Femur (tissue), 1 donor: ENCODE measurements at regions not wholly inside any gene's neighbourhood (a gene's known extent, or its start where the extent isn't known, plus 50 kb on each side); places are given as distances from the start of the nearest gene placed in this dataset.
A peak's percentile ranks its signal among the peaks of the same experiment; 100 is the strongest.
"Not testable (repeated sequence)": the region's sequence is repeated elsewhere in the genome, so short reads cannot be mapped to it uniquely, and the experiment has no call there.

ENCODE experiments used
- DNase-seq: peaks from one replicate; pipeline ENCODE4 v3.0.0-alpha.2; 2017

GRCh38 chr3:147675761-147676160 lies 266.6 kb downstream of the ZIC1 start:
- DNase-seq = no peak

GRCh38 chr3:147680837-147681483 lies 271.8 kb downstream of the ZIC1 start:
- DNase-seq = no peak

DNA sequence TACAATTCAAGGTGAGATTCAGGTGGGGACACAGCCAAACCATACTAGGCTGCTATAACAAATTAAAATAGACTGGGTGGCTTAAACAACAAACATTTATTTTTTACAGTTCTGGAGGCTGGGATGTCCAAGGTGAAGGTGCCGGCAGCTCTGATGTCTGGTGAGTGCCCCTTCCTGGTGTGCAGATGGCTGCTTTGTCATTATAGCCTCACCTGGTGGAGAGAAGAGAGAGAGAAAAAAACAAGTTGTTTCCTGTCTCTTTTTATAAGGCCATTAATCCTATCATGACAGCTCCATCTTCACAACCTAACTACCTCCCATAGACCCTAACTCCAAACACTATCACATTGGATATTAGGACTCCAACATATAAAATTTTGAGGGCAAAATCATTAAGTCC lies 279.7 kb downstream of the ZIC1 start:
- no peak for DNase-seq

GRCh38 chr3:147699175-147699838 lies 290.1 kb downstream of the ZIC1 start:
- DNase-seq = no peak

GRCh38 chr3:147701195-147701594 lies 292.0 kb downstream of the ZIC1 start:
- peak; percentile 53 for DNase-seq

DNA sequence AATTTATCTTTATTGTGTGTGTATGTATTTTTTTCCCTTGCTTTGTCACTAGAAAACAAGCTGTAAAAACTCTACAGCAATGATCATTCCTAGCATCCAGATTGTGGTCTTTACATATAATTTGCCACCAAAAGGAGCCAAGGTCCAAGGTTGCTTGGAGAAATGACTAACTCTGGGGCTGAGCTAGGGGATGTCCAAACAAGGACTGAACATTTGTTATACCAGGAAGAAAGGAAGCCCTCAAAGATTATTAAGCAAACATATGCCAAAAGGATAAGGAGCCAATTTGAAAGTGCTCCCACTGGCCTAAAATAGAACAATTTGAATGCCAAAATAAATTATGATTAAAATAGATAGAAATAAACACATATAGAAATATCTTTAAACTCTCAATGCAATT lies 293.3 kb downstream of the ZIC1 start:
- no peak for DNase-seq

DNA sequence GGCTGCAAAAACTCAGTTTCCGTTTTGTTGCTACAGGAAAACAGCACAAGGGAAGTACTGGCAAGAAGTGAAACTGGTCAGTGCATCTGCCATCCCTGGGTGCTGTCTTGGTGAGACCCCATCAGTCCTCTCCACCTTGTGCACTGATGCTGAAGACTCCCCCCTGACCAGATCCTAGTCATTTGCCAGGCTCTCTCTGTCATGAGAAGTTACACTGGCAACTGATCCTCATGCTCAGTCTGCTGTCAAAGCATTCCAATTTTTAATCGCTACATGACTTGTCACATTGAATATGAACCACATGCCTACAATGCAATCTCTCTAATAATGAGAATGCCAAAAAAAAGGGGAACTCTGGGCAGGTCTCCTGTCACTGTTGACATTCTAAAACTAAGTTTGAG lies 296.5 kb downstream of the ZIC1 start:
- no peak for DNase-seq

GRCh38 chr3:147710753-147711152 lies 301.6 kb downstream of the ZIC1 start:
- not testable (repeated sequence) for DNase-seq

DNA sequence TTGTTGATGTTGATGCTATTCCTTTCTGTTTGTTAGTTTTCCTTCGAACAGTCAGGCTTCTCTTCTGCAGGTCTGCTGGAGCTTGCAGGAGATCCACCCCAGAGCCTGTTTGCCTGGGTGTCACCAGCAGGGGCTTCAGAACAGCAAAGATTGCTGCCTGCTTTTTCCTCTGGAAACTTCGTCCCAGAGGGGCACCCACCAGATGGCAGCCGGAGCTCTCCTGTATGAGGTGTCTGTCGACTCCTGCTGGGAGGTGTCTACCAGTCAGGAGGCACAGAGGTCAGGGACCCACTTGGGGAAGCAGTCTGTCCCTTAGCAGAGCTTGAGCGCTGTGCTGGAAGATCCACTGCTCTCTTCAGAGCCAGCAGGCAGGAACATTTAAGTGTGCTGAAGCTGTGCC lies 303.2 kb downstream of the ZIC1 start:
- DNase-seq = no peak

GRCh38 chr3:147712758-147713157 lies 303.6 kb downstream of the ZIC1 start:
- not testable (repeated sequence) for DNase-seq

DNA sequence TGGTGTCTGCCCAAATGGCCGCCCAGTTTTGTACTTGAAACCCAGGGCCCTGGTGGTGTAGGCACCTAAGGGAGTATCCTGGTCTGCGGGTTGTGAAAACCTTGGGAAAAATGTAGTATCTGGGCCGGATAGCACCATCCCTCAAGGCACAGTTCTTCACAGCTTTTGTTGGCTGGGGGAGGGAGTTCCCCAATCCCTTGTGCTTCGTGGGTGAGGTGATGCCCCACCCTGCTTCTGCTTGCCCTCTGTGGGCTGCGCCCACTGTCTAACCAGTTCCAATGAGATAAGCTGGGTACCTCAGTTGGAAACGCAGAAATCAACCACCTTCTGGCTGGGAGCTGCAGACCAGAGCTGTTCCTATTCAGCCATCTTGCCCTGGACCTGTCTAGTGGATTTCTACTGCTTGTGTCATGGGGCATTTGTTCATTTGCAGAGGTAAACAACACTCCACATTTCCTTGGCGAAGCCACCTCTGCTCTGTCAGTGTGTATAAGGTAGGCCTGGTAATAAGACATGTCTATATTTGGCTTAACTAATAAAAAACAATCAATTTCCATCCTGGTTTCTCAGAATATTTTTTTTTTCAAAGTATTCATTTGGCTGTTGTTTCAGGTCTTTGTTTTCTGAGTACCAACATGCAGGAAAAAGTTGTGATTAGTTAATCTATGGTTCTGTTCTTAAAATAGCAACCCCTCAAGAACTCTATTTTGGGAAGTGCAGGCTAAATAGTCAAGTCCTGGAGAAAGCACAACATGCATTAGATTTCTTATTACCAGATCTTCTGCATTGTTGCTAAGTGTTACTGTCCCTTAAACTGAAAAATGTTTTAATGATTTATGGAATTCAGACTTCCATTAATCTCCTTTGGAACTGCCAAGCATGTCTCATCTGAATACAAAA lies 304.3 kb downstream of the ZIC1 start:
- no peak for DNase-seq

- no peak for DNase-seq
These were observed 320.5 kb downstream of the ZIC1 start for GRCh38 chr3:147729641-147730040.

GRCh38 chr3:147730284-147730683 lies 321.1 kb downstream of the ZIC1 start:
- DNase-seq = no peak

- no peak for DNase-seq
These were observed 324.1 kb downstream of the ZIC1 start for GRCh38 chr3:147733217-147733616.

GRCh38 chr3:147735616-147736015 lies 326.5 kb downstream of the ZIC1 start:
- DNase-seq = no peak

GRCh38 chr3:147736226-147736625 lies 327.1 kb downstream of the ZIC1 start:
- no peak for DNase-seq

DNA sequence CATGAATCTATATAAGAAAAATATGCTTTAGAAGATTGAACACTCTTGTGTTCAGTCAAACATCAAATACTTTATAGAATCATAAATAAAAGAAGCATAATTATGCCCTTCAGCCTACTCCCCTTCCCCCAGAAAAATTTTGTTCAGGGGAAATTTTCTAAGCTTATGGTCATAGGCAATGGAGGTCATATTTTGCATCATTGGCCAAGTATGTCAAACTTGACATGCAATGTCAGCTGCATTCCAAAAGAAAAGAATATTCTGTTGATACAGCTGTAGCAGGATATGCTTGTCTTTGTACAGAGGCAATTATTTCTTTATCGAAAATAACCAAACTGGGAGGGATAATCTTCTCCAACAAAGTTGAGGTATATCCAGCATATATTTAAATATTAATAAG lies 328.2 kb downstream of the ZIC1 start:
- DNase-seq = no peak

DNA sequence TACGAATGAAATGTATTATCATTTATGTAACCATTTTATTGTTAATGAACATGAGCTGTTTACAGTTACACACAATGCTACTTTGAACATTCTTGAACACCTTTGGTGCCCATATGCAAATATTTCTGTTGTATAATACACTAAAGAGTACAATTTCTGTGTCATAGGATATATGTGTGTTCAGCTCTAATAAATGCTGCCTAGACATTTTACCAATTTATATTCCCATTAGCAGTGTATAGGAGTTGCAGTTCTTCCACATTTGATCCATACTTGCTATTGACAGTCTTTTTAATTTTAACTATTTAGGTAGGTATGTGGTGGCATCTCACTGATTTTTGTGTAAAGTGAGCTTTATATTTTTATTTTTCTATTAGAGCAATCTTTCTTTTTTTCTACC lies 331.8 kb downstream of the ZIC1 start:
- no peak for DNase-seq

DNA sequence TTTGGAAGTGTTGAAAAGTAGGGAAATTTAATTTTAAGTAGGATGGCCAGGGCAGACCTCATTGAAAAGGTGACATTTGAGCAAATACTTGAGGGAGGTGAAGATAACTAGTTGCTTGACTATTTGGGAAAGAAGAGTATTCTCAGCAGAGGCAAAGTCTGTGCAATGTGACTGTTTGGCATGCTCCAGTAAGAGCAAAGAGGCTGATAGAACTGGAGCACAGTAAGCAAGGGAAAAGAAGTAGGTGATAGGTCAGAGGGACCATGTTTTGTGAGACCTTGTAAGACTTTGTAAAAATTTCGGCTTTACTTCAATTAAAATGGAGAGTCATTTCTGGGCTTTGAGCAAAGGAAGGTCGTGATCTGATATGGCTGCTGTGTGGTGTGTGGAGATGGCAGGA lies 335.8 kb downstream of the ZIC1 start:
- no peak for DNase-seq

DNA sequence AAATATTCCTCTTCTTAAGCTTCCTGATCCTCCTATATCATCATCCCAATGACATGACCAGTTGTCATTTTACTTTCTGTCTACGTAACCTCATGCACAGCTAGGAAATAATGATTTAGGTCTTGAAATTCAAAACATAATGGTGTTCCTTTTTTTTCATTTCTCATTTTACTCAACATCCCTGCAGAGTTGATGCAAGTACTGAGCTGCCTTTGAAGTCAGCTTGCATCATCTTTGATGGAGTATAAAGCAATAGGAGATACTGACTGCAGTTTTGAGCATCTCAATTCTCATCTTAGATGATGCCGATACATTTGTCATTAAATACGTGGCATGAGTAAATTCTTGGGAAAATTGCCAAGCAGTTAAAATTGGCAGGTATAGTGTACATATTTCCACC lies 346.1 kb downstream of the ZIC1 start:
- no peak for DNase-seq

GRCh38 chr3:147756476-147756875 lies 347.3 kb downstream of the ZIC1 start:
- DNase-seq = no peak

GRCh38 chr3:147757866-147758265 lies 348.7 kb downstream of the ZIC1 start:
- peak; percentile 67 for DNase-seq

GRCh38 chr3:147758771-147759170 lies 349.6 kb downstream of the ZIC1 start:
- DNase-seq = no peak

- no peak for DNase-seq
These were observed 350.9 kb downstream of the ZIC1 start for GRCh38 chr3:147760085-147760484.
